ENCODE measurements at regions not wholly inside any gene's neighbourhood (a gene's known extent, or its start where the extent isn't known, plus 50 kb on each side); places are given as distances from the start of the nearest gene placed in this dataset.

- DNase-seq (no peak), ATAC-seq (no peak)
- no peaks in the 10 kb centered on the region for H3K36me3 ChIP-seq
- no peak overlapping the region for H3K4me3 ChIP-seq
- no peaks in the 10 kb centered on the region for H3K9me3 ChIP-seq
- WGBS (ENCODE audit: insufficient coverage, low coverage, low lambda C conversion rate, missing lambda C conversion rate), result 60% methylated on average over 3 of the region's 3 CpGs
- H3K27me3 ChIP-seq, result no peaks in the 10 kb centered on the region
- no peak overlapping the region for H3K27ac ChIP-seq
- TF ChIP-seq POLR2A (IDR thresholded peaks at IDR 0.05), result no peak
- TF ChIP-seq, protein P1, sequence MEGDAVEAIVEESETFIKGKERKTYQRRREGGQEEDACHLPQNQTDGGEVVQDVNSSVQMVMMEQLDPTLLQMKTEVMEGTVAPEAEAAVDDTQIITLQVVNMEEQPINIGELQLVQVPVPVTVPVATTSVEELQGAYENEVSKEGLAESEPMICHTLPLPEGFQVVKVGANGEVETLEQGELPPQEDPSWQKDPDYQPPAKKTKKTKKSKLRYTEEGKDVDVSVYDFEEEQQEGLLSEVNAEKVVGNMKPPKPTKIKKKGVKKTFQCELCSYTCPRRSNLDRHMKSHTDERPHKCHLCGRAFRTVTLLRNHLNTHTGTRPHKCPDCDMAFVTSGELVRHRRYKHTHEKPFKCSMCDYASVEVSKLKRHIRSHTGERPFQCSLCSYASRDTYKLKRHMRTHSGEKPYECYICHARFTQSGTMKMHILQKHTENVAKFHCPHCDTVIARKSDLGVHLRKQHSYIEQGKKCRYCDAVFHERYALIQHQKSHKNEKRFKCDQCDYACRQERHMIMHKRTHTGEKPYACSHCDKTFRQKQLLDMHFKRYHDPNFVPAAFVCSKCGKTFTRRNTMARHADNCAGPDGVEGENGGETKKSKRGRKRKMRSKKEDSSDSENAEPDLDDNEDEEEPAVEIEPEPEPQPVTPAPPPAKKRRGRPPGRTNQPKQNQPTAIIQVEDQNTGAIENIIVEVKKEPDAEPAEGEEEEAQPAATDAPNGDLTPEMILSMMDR (IDR thresholded peaks at IDR 0.05), result no peak
- no peaks in the 10 kb centered on the region for H3K4me1 ChIP-seq
- intact Hi-C loops (cut with DNase I), result no loop called here
Observed at GRCh38 chr7:112594397-112594796, 113.6 kb downstream of the LSMEM1 start.

DNA sequence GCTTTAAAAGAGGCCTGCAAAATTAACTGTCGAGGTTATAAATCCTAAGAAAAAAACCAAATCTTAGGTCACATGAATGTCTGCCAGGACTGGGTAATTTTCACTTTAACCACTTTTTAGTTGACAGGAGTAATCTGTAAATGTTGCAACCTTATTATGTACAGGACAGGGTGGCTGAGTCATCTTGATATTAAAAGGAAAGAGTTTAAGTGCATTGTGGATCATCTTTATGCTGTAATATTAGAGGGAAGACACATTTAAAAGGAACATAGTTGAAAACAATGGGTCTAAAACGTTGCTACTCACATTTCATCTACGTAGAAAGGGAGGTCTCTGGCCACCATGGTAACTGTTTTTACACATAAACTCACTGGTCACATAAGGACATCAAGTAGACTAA is 115.5 kb downstream of the LSMEM1 start:
- H3K4me3 ChIP-seq, result no peak overlapping the region
- TF ChIP-seq, protein P1 (IDR thresholded peaks at IDR 0.05), result no peak
- no peak for TF ChIP-seq POLR2A (IDR thresholded peaks at IDR 0.05)
- ATAC-seq, result no peak
- intact Hi-C loops (cut with DNase I), result no loop called here
- no peaks in the 10 kb centered on the region for H3K4me1 ChIP-seq
- 36% methylated on average over 3 of the region's 3 CpGs for WGBS (ENCODE audit: insufficient coverage, low coverage, low lambda C conversion rate, missing lambda C conversion rate)
- H3K27me3 ChIP-seq, result no peaks in the 10 kb centered on the region
- no peaks in the 10 kb centered on the region for H3K9me3 ChIP-seq
- no peak overlapping the region for H3K27ac ChIP-seq
- no peaks in the 10 kb centered on the region for H3K36me3 ChIP-seq
- no peak for DNase-seq

DNA sequence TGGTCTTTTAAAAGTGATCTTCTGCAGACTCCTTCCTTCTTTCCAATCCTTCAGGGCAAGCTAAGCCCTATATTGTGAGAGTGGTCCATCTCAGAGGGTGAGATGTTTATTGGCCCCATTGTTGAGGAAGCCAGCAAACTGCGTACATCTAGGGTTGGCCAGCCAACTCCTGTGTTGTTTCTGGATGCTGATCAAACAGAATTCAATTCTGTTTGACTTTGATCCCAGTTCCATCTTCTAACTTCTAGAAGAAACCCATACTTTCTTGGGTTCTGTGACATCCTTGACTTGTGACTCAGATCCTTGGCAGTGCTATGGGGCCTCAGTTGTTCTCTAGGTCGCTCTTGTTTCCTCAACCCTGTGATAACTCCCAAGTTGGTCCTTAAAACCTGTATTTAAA is 116.2 kb downstream of the LSMEM1 start:
- no peak overlapping the region for H3K4me3 ChIP-seq
- no peaks in the 10 kb centered on the region for H3K9me3 ChIP-seq
- WGBS (ENCODE audit: insufficient coverage, low coverage, low lambda C conversion rate, missing lambda C conversion rate), result 40% methylated on average over 2 of the region's 2 CpGs
- no peaks in the 10 kb centered on the region for H3K4me1 ChIP-seq
- ATAC-seq (no peak), DNase-seq (no peak)
- TF ChIP-seq, protein P1 (IDR thresholded peaks at IDR 0.05), result no peak
- no peak for TF ChIP-seq POLR2A (IDR thresholded peaks at IDR 0.05)
- intact Hi-C loops (cut with DNase I), result no loop called here
- H3K27me3 ChIP-seq, result no peaks in the 10 kb centered on the region
- H3K27ac ChIP-seq, result no peak overlapping the region
- H3K36me3 ChIP-seq, result no peaks in the 10 kb centered on the region

- Histone ChIP-seq H3K36me3 (no peaks in the 10 kb centered on the region), H3K27ac (no peak overlapping the region), H3K9me3 (no peaks in the 10 kb centered on the region), H3K27me3 (no peaks in the 10 kb centered on the region), H3K4me1 (no peaks in the 10 kb centered on the region), H3K4me3 (no peak overlapping the region)
- intact Hi-C loops (cut with DNase I), result no loop called here
- no peak for TF ChIP-seq POLR2A (IDR thresholded peaks at IDR 0.05)
- TF ChIP-seq, protein P1 (IDR thresholded peaks at IDR 0.05), result no peak
- no peak for DNase-seq
- no peak for ATAC-seq
- WGBS (ENCODE audit: insufficient coverage, low coverage, low lambda C conversion rate, missing lambda C conversion rate), result 73% methylated on average over 1 of the region's 1 CpG
Observed at GRCh38 chr7:112603673-112604072, 122.9 kb downstream of the LSMEM1 start.

- Histone ChIP-seq H3K36me3 (no peaks in the 10 kb centered on the region), H3K27ac (no peak overlapping the region), H3K4me3 (no peak overlapping the region), H3K9me3 (no peaks in the 10 kb centered on the region), H3K4me1 (no peaks in the 10 kb centered on the region), H3K27me3 (no peaks in the 10 kb centered on the region)
- WGBS (ENCODE audit: insufficient coverage, low coverage, low lambda C conversion rate, missing lambda C conversion rate), result 36% methylated on average over 1 of the region's 1 CpG
- intact Hi-C loops (cut with DNase I), result no loop called here
- TF ChIP-seq, protein P1 (IDR thresholded peaks at IDR 0.05), result no peak
- no peak for TF ChIP-seq POLR2A (IDR thresholded peaks at IDR 0.05)
- ATAC-seq (no peak), DNase-seq (no peak)
Observed at GRCh38 chr7:112610636-112611035, 129.8 kb downstream of the LSMEM1 start.

All from right lobe of liver (tissue), 6 donors.